CD4-positive, alpha-beta memory T cell (primary cell): ENCODE measurements at regions not wholly inside any gene's neighbourhood (a gene's known extent, or its start where the extent isn't known, plus 50 kb on each side); places are given as distances from the start of the nearest gene placed in this dataset.

Source experiments
- CTCF ChIA-PET: fragments of 350-600 bp; sonication (Branson Sonifier 250); formaldehyde crosslinking; loops from one replicate; lab custom pipeline; 2021; ENCODE audit warnings: inconsistent platforms; ENCODE audit not compliant: partially characterized antibody; lab: Charles Lee
- POLR2A ChIA-PET: fragments of 350-600 bp; sonication (Branson Sonifier 250); formaldehyde crosslinking; loops from one replicate; lab custom pipeline; 2021; ENCODE audit not compliant: partially characterized antibody; lab: Charles Lee
- DNase-seq, 5 donors: peaks; one replicate each; pipeline versions ENCODE4 v3.0.0 to v3.0.0-alpha.2; 2020 to 2022; ENCODE audit warnings: mixed read lengths in 1 of 5
- H3K27ac ChIP-seq: one replicate; pipeline ENCODE4 v1.7.0; 2013; ENCODE audit warnings: low read depth, low read length
- H3K27me3 ChIP-seq: 2 replicates; pipeline ENCODE4 v1.7.0; 2013; ENCODE audit warnings: mild to moderate bottlenecking, low read length, moderate library complexity; ENCODE audit not compliant: insufficient read depth
- H3K36me3 ChIP-seq: 2 replicates; pipeline ENCODE4 v1.7.0; 2013; ENCODE audit warnings: mild to moderate bottlenecking, low read length, moderate library complexity; ENCODE audit not compliant: insufficient read depth
- H3K4me1 ChIP-seq: 2 replicates; pipeline ENCODE4 v1.7.0; 2013; ENCODE audit warnings: mild to moderate bottlenecking, low read length, moderate library complexity; ENCODE audit not compliant: insufficient read depth
- H3K4me3 ChIP-seq, 2 donors: one replicate each; pipeline ENCODE4 v1.7.0; 2013; ENCODE audit warnings: low read length in 2 of 2, mild to moderate bottlenecking in 1 of 2
- H3K9me3 ChIP-seq, 2 donors: one replicate each; pipeline ENCODE4 v1.7.0; 2013; ENCODE audit warnings: low read length in 2 of 2, control low read depth in 1 of 2; ENCODE audit not compliant: control insufficient read depth in 1 of 2
- H3K27ac Mint-ChIP-seq, 7 donors: one replicate each; pipeline ENCODE4 v1.8.0; 2020 to 2021; ENCODE audit warnings: mixed read lengths in 7 of 7, mild to moderate bottlenecking in 6 of 7, inconsistent platforms in 3 of 7, moderate library complexity in 3 of 7
- H3K27me3 Mint-ChIP-seq, 2 donors: one replicate each; pipeline ENCODE4 v1.8.0; 2020 to 2021; ENCODE audit warnings: mixed read lengths in 2 of 2
- H3K36me3 Mint-ChIP-seq, 2 donors: one replicate each; pipeline ENCODE4 v1.8.0; 2020 to 2021; ENCODE audit warnings: mixed read lengths in 2 of 2, inconsistent platforms in 1 of 2, mild to moderate bottlenecking in 1 of 2
- H3K4me1 Mint-ChIP-seq, 4 donors: one replicate each; pipeline ENCODE4 v1.8.0; 2020 to 2021; ENCODE audit warnings: mixed read lengths in 4 of 4, mild to moderate bottlenecking in 1 of 4
- H3K4me3 Mint-ChIP-seq, 8 donors: one replicate each; pipeline ENCODE4 v1.8.0; 2020 to 2021; ENCODE audit warnings: mixed read lengths in 8 of 8, mild to moderate bottlenecking in 7 of 8, moderate library complexity in 6 of 8, inconsistent platforms in 3 of 8
- H3K9me3 Mint-ChIP-seq, 8 donors: one replicate each; pipeline ENCODE4 v1.8.0; 2020 to 2021; ENCODE audit warnings: mixed read lengths in 8 of 8, mild to moderate bottlenecking in 5 of 8, inconsistent platforms in 3 of 8, moderate library complexity in 1 of 8
- intact Hi-C: fragments of 100-400 bp; cut with micrococcal nuclease; formaldehyde crosslinking; loops from one replicate; pipeline ENCODE4 v1.15.1; 2023

DNA sequence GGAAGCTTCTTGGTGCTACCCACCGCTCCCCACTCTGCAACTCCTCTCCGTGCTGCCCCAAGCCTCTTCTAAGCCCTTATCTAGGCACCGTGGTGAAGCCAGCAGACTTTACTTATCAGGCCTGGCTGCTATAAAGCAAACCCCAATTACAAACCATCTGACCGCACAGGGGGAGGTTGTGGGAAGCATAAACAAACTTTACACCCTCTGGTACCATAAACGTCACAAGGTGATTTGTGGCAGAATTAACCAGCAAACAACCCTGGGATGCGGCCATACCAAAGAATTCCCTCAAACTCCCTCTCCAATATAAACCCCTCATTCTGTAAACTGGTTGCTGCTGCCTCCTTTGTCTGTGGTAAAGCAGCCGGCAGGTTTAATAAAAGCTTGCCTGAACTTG, 55.2 kb downstream of the MAGEC2 start:
- Histone ChIP-seq H3K27ac (no peak overlapping the region), H3K27me3 (no peaks in the 10 kb centered on the region), H3K4me1 (no peaks in the 10 kb centered on the region), H3K36me3 (no peaks in the 10 kb centered on the region), H3K9me3 (no peaks in the 10 kb centered on the region), H3K4me3 (no peak overlapping the region)
- Mint-ChIP-seq H3K36me3 (no peaks in the 10 kb centered on the region), H3K27ac (no peak overlapping the region), H3K4me1 (no peaks in the 10 kb centered on the region), H3K27me3 (no peaks in the 10 kb centered on the region), H3K4me3 (no peak overlapping the region), H3K9me3 (peaks cover 0 to 6% (median 0%) of the 10 kb centered on the region in 8 donors)
- intact Hi-C loops = loop anchor here (5.0 kb wide), 1 partner anchor 267 kb away; no protein-coding TSS in a partner anchor
- DNase-seq = no peak
- ChIA-PET POLR2A (no interaction called here), CTCF (no interaction called here)

DNA sequence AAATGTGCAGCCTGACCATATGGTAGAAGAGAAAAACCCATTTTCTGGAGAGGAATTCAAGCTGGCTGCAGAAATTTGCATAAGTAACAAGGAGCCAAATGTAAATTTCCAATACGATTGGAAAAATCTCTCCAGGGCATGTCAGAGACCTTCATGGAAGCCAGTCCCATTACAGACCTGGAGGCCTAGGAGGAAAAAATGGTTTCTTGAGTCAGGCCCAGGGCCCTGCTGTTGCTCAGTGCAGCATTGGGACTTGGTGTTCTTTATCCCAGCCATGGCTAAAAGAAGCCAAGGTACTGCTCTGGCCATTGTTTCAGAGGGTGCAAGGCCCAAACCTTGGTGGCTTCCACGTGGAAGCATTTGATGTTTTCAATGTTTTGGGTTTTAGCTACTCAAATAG, 70.6 kb downstream of the MAGEC2 start:
- no peak overlapping the region for H3K4me3 ChIP-seq
- POLR2A ChIA-PET = no interaction called here
- H3K36me3 ChIP-seq = no peaks in the 10 kb centered on the region
- intact Hi-C loops = no loop called here
- Mint-ChIP-seq H3K4me1 (no peaks in the 10 kb centered on the region), H3K27me3 (no peaks in the 10 kb centered on the region), H3K36me3 (no peaks in the 10 kb centered on the region), H3K9me3 (peaks cover 0 to 4% (median under 1%) of the 10 kb centered on the region in 8 donors), H3K27ac (no peak overlapping the region), H3K4me3 (no peak overlapping the region)
- no peaks in the 10 kb centered on the region for H3K4me1 ChIP-seq
- H3K27me3 ChIP-seq = no peaks in the 10 kb centered on the region
- CTCF ChIA-PET = no interaction called here
- no peak for DNase-seq
- H3K9me3 ChIP-seq = no peaks in the 10 kb centered on the region
- H3K27ac ChIP-seq = no peak overlapping the region

DNA sequence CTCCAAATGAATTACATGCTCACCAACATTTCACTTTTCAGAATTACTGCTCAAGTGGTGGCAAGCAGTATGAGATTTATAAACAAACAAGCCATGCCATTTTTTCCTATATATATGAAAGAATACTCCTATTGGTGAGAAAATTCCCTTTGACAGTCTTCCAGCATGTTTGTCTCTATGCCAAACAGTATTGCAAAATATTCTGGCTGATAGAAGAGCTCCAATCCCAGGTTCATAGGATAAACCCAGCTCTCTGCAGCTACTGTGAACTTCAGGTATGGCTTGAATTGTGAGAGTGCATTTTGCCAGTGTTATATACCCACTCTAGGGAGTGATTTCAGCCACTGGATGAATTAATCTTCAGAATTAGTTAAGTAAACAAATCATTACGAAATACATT, 108.8 kb downstream of the MAGEC2 start:
- intact Hi-C loops = no loop called here
- CTCF ChIA-PET = no interaction called here
- H3K4me3 Mint-ChIP-seq = no peak overlapping the region
- Histone ChIP-seq H3K9me3 (no peaks in the 10 kb centered on the region), H3K4me3 (no peak overlapping the region), H3K27me3 (no peaks in the 10 kb centered on the region), H3K4me1 (no peaks in the 10 kb centered on the region), H3K36me3 (no peaks in the 10 kb centered on the region), H3K27ac (no peak overlapping the region)
- no peak overlapping the region for H3K27ac Mint-ChIP-seq
- H3K36me3 Mint-ChIP-seq = no peaks in the 10 kb centered on the region
- no peaks in the 10 kb centered on the region for H3K27me3 Mint-ChIP-seq
- DNase-seq = no peak
- POLR2A ChIA-PET = no interaction called here
- H3K9me3 Mint-ChIP-seq = peaks cover 0 to 2% (median 0%) of the 10 kb centered on the region in 8 donors
- no peaks in the 10 kb centered on the region for H3K4me1 Mint-ChIP-seq

DNA sequence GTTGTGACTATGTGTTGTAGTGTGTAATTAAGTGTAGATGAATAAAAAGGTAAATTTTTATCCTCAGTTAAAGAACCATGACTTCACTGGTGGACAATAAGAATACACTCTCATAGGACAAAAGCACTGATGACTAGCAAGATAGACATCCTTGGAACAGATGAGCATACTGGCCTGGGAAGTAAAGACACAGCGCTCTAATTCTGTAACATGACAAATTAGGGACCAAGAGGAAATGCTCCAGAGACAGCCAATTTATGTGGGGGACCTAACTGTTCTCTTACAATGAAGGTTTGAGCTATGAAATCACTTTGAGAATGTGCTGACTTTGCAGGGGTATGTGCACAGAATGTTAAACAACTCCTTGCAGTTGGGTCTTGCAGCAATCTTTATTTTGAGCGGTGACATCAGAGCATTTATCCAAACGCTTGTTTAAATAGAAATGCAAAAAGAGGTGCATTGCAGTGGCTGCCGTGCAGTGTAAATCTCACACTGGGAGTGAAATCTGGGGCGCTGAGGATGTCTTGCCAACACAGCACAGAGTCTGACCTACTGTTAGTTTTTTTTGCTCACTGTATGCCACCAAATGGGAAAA, 109.3 kb downstream of the MAGEC2 start:
- POLR2A ChIA-PET = no interaction called here
- no peaks in the 10 kb centered on the region for H3K4me1 ChIP-seq
- Mint-ChIP-seq H3K4me1 (no peaks in the 10 kb centered on the region), H3K9me3 (peaks cover 0 to 2% (median 0%) of the 10 kb centered on the region in 8 donors), H3K36me3 (no peaks in the 10 kb centered on the region), H3K4me3 (no peak overlapping the region), H3K27me3 (no peaks in the 10 kb centered on the region), H3K27ac (no peak overlapping the region)
- DNase-seq = no peak
- no peaks in the 10 kb centered on the region for H3K9me3 ChIP-seq
- no peak overlapping the region for H3K27ac ChIP-seq
- no peak overlapping the region for H3K4me3 ChIP-seq
- H3K27me3 ChIP-seq = no peaks in the 10 kb centered on the region
- CTCF ChIA-PET = no interaction called here
- H3K36me3 ChIP-seq = no peaks in the 10 kb centered on the region
- intact Hi-C loops = no loop called here

DNA sequence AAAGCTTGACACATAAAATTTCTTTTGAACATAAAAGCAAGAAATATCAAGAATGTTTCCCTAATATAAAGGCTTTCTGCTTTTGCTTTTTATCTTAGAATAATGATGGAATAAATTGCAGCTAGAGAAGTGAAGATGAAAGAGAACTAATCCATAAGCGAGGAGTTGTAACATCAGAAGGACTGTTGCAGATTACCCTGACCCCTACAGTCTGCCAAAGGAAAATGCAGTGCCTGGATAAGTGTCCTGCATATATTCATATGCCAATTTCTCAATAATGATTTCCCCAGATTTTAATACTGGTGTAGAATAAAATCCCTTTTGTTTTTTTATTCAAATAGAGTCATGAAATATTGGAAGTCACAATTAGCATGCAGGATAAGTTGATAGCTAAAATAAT, 115.9 kb downstream of the MAGEC2 start:
- ChIA-PET CTCF (no interaction called here), POLR2A (no interaction called here)
- Mint-ChIP-seq H3K9me3 (peaks cover 0 to 2% (median 0%) of the 10 kb centered on the region in 8 donors), H3K27me3 (no peaks in the 10 kb centered on the region), H3K4me1 (no peaks in the 10 kb centered on the region), H3K4me3 (no peak overlapping the region), H3K27ac (no peak overlapping the region), H3K36me3 (no peaks in the 10 kb centered on the region)
- Histone ChIP-seq H3K9me3 (no peaks in the 10 kb centered on the region), H3K4me1 (no peaks in the 10 kb centered on the region), H3K36me3 (no peaks in the 10 kb centered on the region), H3K27ac (no peak overlapping the region), H3K4me3 (no peak overlapping the region), H3K27me3 (no peaks in the 10 kb centered on the region)
- no peak for DNase-seq
- intact Hi-C loops = no loop called here

DNA sequence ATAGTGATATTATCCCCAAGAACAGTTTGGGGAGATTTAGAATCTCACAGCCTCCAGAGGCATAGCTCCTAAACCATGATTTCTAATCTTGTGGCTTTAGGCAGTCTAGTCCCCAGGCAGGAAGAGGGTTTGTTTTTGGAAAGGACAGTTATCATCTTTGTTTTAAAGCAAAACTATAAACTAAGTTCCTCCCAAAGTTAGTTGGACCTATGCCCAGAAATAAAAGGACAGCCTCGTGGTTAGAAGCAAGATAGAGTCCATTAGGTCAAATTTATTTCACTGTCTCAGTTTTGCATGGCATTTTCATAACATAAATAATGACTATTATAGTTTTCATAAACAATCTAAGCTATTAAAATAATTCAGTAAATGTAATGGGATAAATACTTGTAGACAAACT, 120.5 kb downstream of the MAGEC2 start:
- Histone ChIP-seq H3K4me3 (no peak overlapping the region), H3K36me3 (no peaks in the 10 kb centered on the region), H3K9me3 (no peaks in the 10 kb centered on the region), H3K4me1 (no peaks in the 10 kb centered on the region), H3K27ac (no peak overlapping the region), H3K27me3 (no peaks in the 10 kb centered on the region)
- H3K36me3 Mint-ChIP-seq = no peaks in the 10 kb centered on the region
- DNase-seq = no peak
- CTCF ChIA-PET = no interaction called here
- POLR2A ChIA-PET = no interaction called here
- no peak overlapping the region for H3K4me3 Mint-ChIP-seq
- intact Hi-C loops = no loop called here
- H3K27me3 Mint-ChIP-seq = no peaks in the 10 kb centered on the region
- H3K27ac Mint-ChIP-seq = no peak overlapping the region
- peaks cover 0 to 9% (median 0%) of the 10 kb centered on the region in 8 donors for H3K9me3 Mint-ChIP-seq
- no peaks in the 10 kb centered on the region for H3K4me1 Mint-ChIP-seq

DNA sequence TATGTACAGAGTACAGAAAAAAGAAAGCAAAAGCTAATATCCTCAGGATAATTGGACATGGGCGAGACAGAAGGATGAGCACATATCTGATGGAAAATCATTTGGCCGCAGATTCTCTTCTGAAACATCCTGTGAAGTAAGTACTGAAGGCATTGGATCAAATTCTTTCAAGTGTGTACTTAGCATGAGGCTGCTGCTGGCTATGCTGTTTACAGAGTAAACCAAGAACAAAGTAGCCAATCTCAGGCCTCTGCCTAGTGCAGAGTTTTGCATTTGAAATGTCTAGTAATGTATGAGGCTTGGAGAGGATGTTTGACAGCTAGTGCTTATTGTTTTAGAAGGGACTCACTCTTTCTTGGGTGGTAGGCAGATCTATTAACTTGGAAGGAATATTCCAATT, 128.5 kb downstream of the MAGEC2 start:
- Mint-ChIP-seq H3K27me3 (no peaks in the 10 kb centered on the region), H3K9me3 (peaks cover 0 to 9% (median 0%) of the 10 kb centered on the region in 8 donors), H3K4me3 (no peak overlapping the region), H3K36me3 (no peaks in the 10 kb centered on the region), H3K4me1 (no peaks in the 10 kb centered on the region), H3K27ac (no peak overlapping the region)
- no peaks in the 10 kb centered on the region for H3K9me3 ChIP-seq
- H3K36me3 ChIP-seq = no peaks in the 10 kb centered on the region
- no peaks in the 10 kb centered on the region for H3K4me1 ChIP-seq
- no peaks in the 10 kb centered on the region for H3K27me3 ChIP-seq
- ChIA-PET CTCF (no interaction called here), POLR2A (no interaction called here)
- H3K27ac ChIP-seq = no peak overlapping the region
- intact Hi-C loops = no loop called here
- H3K4me3 ChIP-seq = no peak overlapping the region
- no peak for DNase-seq

DNA sequence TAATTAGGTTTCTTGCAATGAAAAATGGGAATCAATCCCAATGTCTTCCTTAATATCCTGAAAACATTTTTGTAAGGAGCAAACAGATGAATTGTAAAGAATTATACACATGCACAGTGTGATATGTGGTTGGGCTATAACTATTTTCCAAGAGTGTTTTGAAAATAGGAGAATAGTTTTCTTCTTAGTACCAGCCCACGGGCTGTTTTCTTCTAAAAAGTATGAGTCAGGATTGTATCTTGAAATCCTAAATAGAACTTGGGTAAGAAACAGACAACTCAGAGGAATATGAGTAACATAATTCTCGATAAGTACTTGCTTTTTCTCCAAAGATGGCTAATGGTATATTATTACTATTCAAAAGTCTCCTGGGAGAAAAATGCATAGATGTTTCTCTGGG, 136.7 kb downstream of the MAGEC2 start:
- CTCF ChIA-PET = no interaction called here
- H3K27ac ChIP-seq = no peak overlapping the region
- no peaks in the 10 kb centered on the region for H3K36me3 ChIP-seq
- Mint-ChIP-seq H3K27me3 (no peaks in the 10 kb centered on the region), H3K9me3 (peaks cover 0 to 5% (median 0%) of the 10 kb centered on the region in 8 donors), H3K4me3 (no peak overlapping the region), H3K4me1 (no peaks in the 10 kb centered on the region), H3K27ac (no peak overlapping the region), H3K36me3 (no peaks in the 10 kb centered on the region)
- H3K4me3 ChIP-seq = no peak overlapping the region
- no peaks in the 10 kb centered on the region for H3K27me3 ChIP-seq
- no peaks in the 10 kb centered on the region for H3K9me3 ChIP-seq
- intact Hi-C loops = no loop called here
- POLR2A ChIA-PET = no interaction called here
- H3K4me1 ChIP-seq = no peaks in the 10 kb centered on the region
- no peak for DNase-seq
